ENCODE measurements at regions not wholly inside any gene's neighbourhood (a gene's known extent, or its start where the extent isn't known, plus 50 kb on each side); places are given as distances from the start of the nearest gene placed in this dataset.
A peak's percentile ranks its signal among the peaks of the same experiment; 100 is the strongest.

- Mint-ChIP-seq H3K27ac (peak overlapping the region; percentile 29), H3K4me3 (peak overlapping the region; percentile 25), H3K36me3 (peaks cover 7% of the 10 kb centered on the region), H3K9me3 (no peaks in the 10 kb centered on the region), H3K4me1 (peaks cover 72% of the 10 kb centered on the region)
- peak; percentile 69 for ATAC-seq
- peak in 1 of 2 donors; percentile 52 for DNase-seq (ENCODE audit: low spot score in 2 of 2)
These were observed 117.7 kb upstream of the NCOR2 start for GRCh38 chr12:124684971-124685688.

- peaks cover 7% of the 10 kb centered on the region for H3K36me3 Mint-ChIP-seq
- H3K27ac Mint-ChIP-seq = no peak overlapping the region
- DNase-seq (ENCODE audit: low spot score in 2 of 2) = no peak
- H3K9me3 Mint-ChIP-seq = no peaks in the 10 kb centered on the region
- H3K4me3 Mint-ChIP-seq = peak overlapping the region; percentile 25
- ATAC-seq = no peak
- H3K4me1 Mint-ChIP-seq = peaks cover 72% of the 10 kb centered on the region
These were observed 117.1 kb upstream of the NCOR2 start for GRCh38 chr12:124684496-124684895.

- peak overlapping the region; percentile 54 for H3K27ac Mint-ChIP-seq
- no peaks in the 10 kb centered on the region for H3K9me3 Mint-ChIP-seq
- H3K36me3 Mint-ChIP-seq = peaks cover 2% of the 10 kb centered on the region
- no peak for ATAC-seq
- H3K4me1 Mint-ChIP-seq = peaks cover 72% of the 10 kb centered on the region
- H3K4me3 Mint-ChIP-seq = peak overlapping the region; percentile 10
- no peak for DNase-seq (ENCODE audit: low spot score in 2 of 2)
These were observed 116.0 kb upstream of the NCOR2 start for GRCh38 chr12:124683152-124684124.

GRCh38 chr12:124682425-124683151 lies 115.2 kb upstream of the NCOR2 start:
- peaks cover 64% of the 10 kb centered on the region for H3K4me1 Mint-ChIP-seq
- no peaks in the 10 kb centered on the region for H3K9me3 Mint-ChIP-seq
- peak overlapping the region; percentile 10 for H3K4me3 Mint-ChIP-seq
- DNase-seq (ENCODE audit: low spot score in 2 of 2) (no peak), ATAC-seq (no peak)
- no peaks in the 10 kb centered on the region for H3K36me3 Mint-ChIP-seq
- H3K27ac Mint-ChIP-seq = peak overlapping the region; percentile 54

- Mint-ChIP-seq H3K4me1 (peaks cover 57% of the 10 kb centered on the region), H3K4me3 (peak overlapping the region; percentile 40), H3K27ac (peak overlapping the region; percentile 71), H3K36me3 (no peaks in the 10 kb centered on the region), H3K9me3 (no peaks in the 10 kb centered on the region)
- peak; percentile 1 for ATAC-seq
- DNase-seq (ENCODE audit: low spot score in 2 of 2) = no peak
These were observed 114.5 kb upstream of the NCOR2 start for GRCh38 chr12:124681779-124682391.

- no peaks in the 10 kb centered on the region for H3K9me3 Mint-ChIP-seq
- peak; percentile 98 for ATAC-seq
- DNase-seq (ENCODE audit: low spot score in 2 of 2) = peak; percentile 27 to 56
- H3K36me3 Mint-ChIP-seq = peaks cover 4% of the 10 kb centered on the region
- peaks cover 55% of the 10 kb centered on the region for H3K4me1 Mint-ChIP-seq
- H3K27ac Mint-ChIP-seq = peak overlapping the region; percentile 71
- H3K4me3 Mint-ChIP-seq = peak overlapping the region; percentile 40
These were observed 113.7 kb upstream of the NCOR2 start for GRCh38 chr12:124680863-124681778.

- no peak for ATAC-seq
- DNase-seq (ENCODE audit: low spot score in 2 of 2) = no peak
- H3K4me3 Mint-ChIP-seq = no peak overlapping the region
- H3K4me1 Mint-ChIP-seq = peaks cover 41% of the 10 kb centered on the region
- no peak overlapping the region for H3K27ac Mint-ChIP-seq
- no peaks in the 10 kb centered on the region for H3K9me3 Mint-ChIP-seq
- H3K36me3 Mint-ChIP-seq = peaks cover 4% of the 10 kb centered on the region
These were observed 112.3 kb upstream of the NCOR2 start for GRCh38 chr12:124679533-124680371.

- Mint-ChIP-seq H3K4me3 (no peak overlapping the region), H3K27ac (no peak overlapping the region), H3K36me3 (peaks cover 4% of the 10 kb centered on the region), H3K9me3 (no peaks in the 10 kb centered on the region), H3K4me1 (peaks cover 34% of the 10 kb centered on the region)
- DNase-seq (ENCODE audit: low spot score in 2 of 2) (no peak), ATAC-seq (no peak)
These were observed 111.6 kb upstream of the NCOR2 start for GRCh38 chr12:124679047-124679446.

- Mint-ChIP-seq H3K36me3 (peaks cover 4% of the 10 kb centered on the region), H3K4me1 (peaks cover 30% of the 10 kb centered on the region), H3K9me3 (no peaks in the 10 kb centered on the region), H3K27ac (no peak overlapping the region), H3K4me3 (no peak overlapping the region)
- ATAC-seq (no peak), DNase-seq (ENCODE audit: low spot score in 2 of 2) (no peak)
These were observed 111.0 kb upstream of the NCOR2 start for GRCh38 chr12:124678421-124678893.

- H3K27ac Mint-ChIP-seq = no peak overlapping the region
- H3K9me3 Mint-ChIP-seq = no peaks in the 10 kb centered on the region
- H3K4me1 Mint-ChIP-seq = peaks cover 23% of the 10 kb centered on the region
- DNase-seq (ENCODE audit: low spot score in 2 of 2) = no peak
- no peak for ATAC-seq
- peaks cover 4% of the 10 kb centered on the region for H3K36me3 Mint-ChIP-seq
- no peak overlapping the region for H3K4me3 Mint-ChIP-seq
These were observed 110.3 kb upstream of the NCOR2 start for GRCh38 chr12:124677552-124678356.

- Mint-ChIP-seq H3K9me3 (no peaks in the 10 kb centered on the region), H3K4me1 (peaks cover 15% of the 10 kb centered on the region), H3K4me3 (no peak overlapping the region), H3K27ac (no peak overlapping the region), H3K36me3 (peaks cover 4% of the 10 kb centered on the region)
- no peak for DNase-seq (ENCODE audit: low spot score in 2 of 2)
- no peak for ATAC-seq
These were observed 109.5 kb upstream of the NCOR2 start for GRCh38 chr12:124676714-124677462.

Measured in stimulated activated effector memory CD8-positive, alpha-beta T cell treated with anti-CD3 and anti-CD28 coated beads, Interleukin-12 subunit alpha, Interleukin-12 subunit beta, amount 100 ng/mL, for 72 hours (primary cell).